ENCODE measurements at regions not wholly inside any gene's neighbourhood (a gene's known extent, or its start where the extent isn't known, plus 50 kb on each side); places are given as distances from the start of the nearest gene placed in this dataset.

DNA sequence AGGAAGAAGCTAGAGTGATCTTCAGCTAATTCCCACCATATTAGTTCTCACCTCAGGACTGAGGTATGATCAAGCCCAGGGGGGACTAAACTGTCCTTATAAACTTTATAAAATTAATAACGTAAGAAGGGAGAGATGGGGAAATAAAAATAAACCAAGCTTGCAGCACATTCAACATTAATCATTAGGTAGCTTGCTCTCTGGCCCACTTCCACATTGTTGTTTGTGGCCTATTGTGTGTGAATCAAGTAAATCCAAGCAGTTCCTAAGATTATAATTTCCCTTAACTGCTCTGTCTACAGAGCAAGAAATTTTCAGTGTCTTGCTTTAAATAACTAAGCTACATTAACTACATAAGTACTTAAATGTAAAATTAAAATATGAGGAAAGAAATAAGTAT is 131.3 kb upstream of the ABCA1 start:
- no peaks in the 10 kb centered on the region for H3K36me3 ChIP-seq (ENCODE audit: insufficient read depth, low read length)
- no peak for DNase-seq (ENCODE audit: low read depth, low spot score)
- H3K27ac ChIP-seq: no peak overlapping the region
- H3K4me3 ChIP-seq: no peak overlapping the region
- TF ChIP-seq POLR2AphosphoS5 (IDR thresholded peaks at IDR 0.05; ENCODE audit: borderline replicate concordance, low read depth, low read length): no peak
- no peak for TF ChIP-seq EZH2 (IDR thresholded peaks at IDR 0.05)
- no peak for TF ChIP-seq FOXP2 (optimal IDR thresholded peaks at IDR 0.05; ENCODE audit: control extremely low read depth, extremely low read length, insufficient read depth)
- H3K9me3 ChIP-seq (ENCODE audit: low read depth, low read length): no peaks in the 10 kb centered on the region
- H3K9ac ChIP-seq (ENCODE audit: insufficient read length): no peak overlapping the region

- DNase-seq (ENCODE audit: low read depth, low spot score): no peak
Observed at GRCh38 chr9:105062222-105062855, 134.4 kb upstream of the ABCA1 start.

DNA sequence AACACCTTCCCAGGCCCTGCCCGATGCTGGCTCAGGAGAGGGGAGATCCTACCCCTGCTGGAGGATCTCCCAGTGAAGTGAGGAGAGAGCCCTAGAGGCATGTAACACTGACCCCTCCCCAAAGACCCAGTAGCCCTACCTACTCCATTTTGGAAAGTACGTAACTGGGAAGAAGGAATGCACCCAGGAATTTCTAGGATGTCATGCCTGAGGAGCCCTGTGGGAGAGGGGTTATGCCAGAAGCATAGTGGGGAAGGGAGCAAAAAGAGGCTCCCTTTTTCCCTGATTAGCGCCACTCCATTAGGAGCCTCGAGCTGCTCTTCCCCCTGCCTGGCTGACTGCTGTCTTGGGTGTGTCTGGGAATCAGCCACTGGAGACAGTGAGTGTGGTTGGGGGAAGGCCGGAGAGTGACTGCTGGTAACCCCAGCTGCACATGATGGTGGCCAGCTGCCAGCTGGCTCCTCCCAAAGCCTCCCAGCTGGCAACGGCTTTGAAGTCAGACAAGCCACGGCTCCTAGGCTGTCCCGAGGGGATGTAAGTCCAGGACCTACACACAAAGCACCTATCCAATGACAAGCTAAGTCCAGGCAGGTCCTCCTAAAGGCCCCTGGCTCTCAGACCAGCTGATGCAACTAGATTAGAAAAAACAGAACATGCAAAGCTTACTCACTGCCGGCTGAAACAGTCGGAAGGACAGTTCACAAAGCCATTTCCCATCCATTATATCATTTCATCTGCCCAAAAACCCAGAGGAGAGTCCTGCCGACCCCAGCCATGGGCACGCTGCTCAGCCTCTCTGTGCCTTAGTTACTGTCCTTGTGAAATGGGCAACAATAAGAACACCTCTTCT is 136.5 kb upstream of the ABCA1 start:
- no peak overlapping the region for H3K9ac ChIP-seq (ENCODE audit: insufficient read length)
- no peak for TF ChIP-seq POLR2AphosphoS5 (IDR thresholded peaks at IDR 0.05; ENCODE audit: borderline replicate concordance, low read depth, low read length)
- no peak for TF ChIP-seq EZH2 (IDR thresholded peaks at IDR 0.05)
- TF ChIP-seq FOXP2 (optimal IDR thresholded peaks at IDR 0.05; ENCODE audit: control extremely low read depth, extremely low read length, insufficient read depth): no peak
- H3K9me3 ChIP-seq (ENCODE audit: low read depth, low read length): no peaks in the 10 kb centered on the region
- H3K36me3 ChIP-seq (ENCODE audit: insufficient read depth, low read length): no peaks in the 10 kb centered on the region
- H3K4me3 ChIP-seq: no peak overlapping the region
- no peak overlapping the region for H3K27ac ChIP-seq
- no peak for DNase-seq (ENCODE audit: low read depth, low spot score)

More at GRCh38 chr9:105062222-105062855, 134.4 kb upstream of the ABCA1 start:
- no peaks in the 10 kb centered on the region for H3K36me3 ChIP-seq (ENCODE audit: insufficient read depth, low read length)
- TF ChIP-seq FOXP2 (optimal IDR thresholded peaks at IDR 0.05; ENCODE audit: control extremely low read depth, extremely low read length, insufficient read depth): no peak
- TF ChIP-seq EZH2 (IDR thresholded peaks at IDR 0.05): no peak
- no peak overlapping the region for H3K9ac ChIP-seq (ENCODE audit: insufficient read length)
- H3K9me3 ChIP-seq (ENCODE audit: low read depth, low read length): no peaks in the 10 kb centered on the region
- no peak overlapping the region for H3K4me3 ChIP-seq
- no peak overlapping the region for H3K27ac ChIP-seq

- TF ChIP-seq POLR2AphosphoS5 (IDR thresholded peaks at IDR 0.05; ENCODE audit: borderline replicate concordance, low read depth, low read length): no peak
- no peak for TF ChIP-seq FOXP2 (optimal IDR thresholded peaks at IDR 0.05; ENCODE audit: control extremely low read depth, extremely low read length, insufficient read depth)
- no peak for TF ChIP-seq EZH2 (IDR thresholded peaks at IDR 0.05)
- Histone ChIP-seq H3K9ac (ENCODE audit: insufficient read length) (no peak overlapping the region), H3K36me3 (ENCODE audit: insufficient read depth, low read length) (no peaks in the 10 kb centered on the region), H3K4me3 (no peak overlapping the region), H3K9me3 (ENCODE audit: low read depth, low read length) (no peaks in the 10 kb centered on the region), H3K27ac (no peak overlapping the region)
- no peak for DNase-seq (ENCODE audit: low read depth, low spot score)
Observed at GRCh38 chr9:105065098-105066088, 137.4 kb upstream of the ABCA1 start.

DNA sequence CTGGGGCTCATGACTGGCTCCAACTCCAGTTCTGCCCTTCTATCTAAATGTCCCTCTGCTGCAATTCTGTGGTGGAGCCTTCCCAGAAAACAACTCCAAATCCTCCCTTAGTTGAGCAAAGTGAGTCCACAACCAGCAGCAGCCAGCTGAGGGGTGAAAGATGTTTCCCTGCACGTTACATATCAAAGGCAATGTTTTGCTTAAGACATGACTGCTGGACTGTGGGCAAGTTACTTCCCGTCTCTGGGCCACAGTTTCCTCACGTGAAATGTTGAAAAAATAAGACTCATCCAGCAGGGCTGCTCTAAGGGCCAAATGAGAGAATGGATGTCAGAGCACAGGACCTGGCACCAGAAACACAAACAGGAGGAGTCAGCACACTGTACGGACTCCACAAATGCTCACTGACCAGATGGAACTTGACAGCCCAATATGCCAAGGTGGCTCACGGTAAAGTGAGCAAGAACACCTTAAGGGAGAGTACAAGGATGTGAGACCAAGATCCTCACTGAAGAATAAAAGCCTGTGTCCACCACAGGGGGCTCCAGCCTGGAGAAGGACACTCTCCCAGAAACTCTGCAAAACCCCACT is 138.4 kb upstream of the ABCA1 start:
- no peak overlapping the region for H3K27ac ChIP-seq
- no peaks in the 10 kb centered on the region for H3K9me3 ChIP-seq (ENCODE audit: low read depth, low read length)
- no peak for TF ChIP-seq EZH2 (IDR thresholded peaks at IDR 0.05)
- no peak for TF ChIP-seq POLR2AphosphoS5 (IDR thresholded peaks at IDR 0.05; ENCODE audit: borderline replicate concordance, low read depth, low read length)
- no peak for TF ChIP-seq FOXP2 (optimal IDR thresholded peaks at IDR 0.05; ENCODE audit: control extremely low read depth, extremely low read length, insufficient read depth)
- H3K36me3 ChIP-seq (ENCODE audit: insufficient read depth, low read length): no peaks in the 10 kb centered on the region
- DNase-seq (ENCODE audit: low read depth, low spot score): no peak
- H3K9ac ChIP-seq (ENCODE audit: insufficient read length): no peak overlapping the region
- no peak overlapping the region for H3K4me3 ChIP-seq

GRCh38 chr9:105067895-105068580 is 140.1 kb upstream of the ABCA1 start:
- Histone ChIP-seq H3K36me3 (ENCODE audit: insufficient read depth, low read length) (no peaks in the 10 kb centered on the region), H3K9ac (ENCODE audit: insufficient read length) (no peak overlapping the region), H3K27ac (no peak overlapping the region), H3K9me3 (ENCODE audit: low read depth, low read length) (no peaks in the 10 kb centered on the region), H3K4me3 (no peak overlapping the region)
- DNase-seq (ENCODE audit: low read depth, low spot score): no peak
- TF ChIP-seq POLR2AphosphoS5 (IDR thresholded peaks at IDR 0.05; ENCODE audit: borderline replicate concordance, low read depth, low read length): no peak
- TF ChIP-seq FOXP2 (optimal IDR thresholded peaks at IDR 0.05; ENCODE audit: control extremely low read depth, extremely low read length, insufficient read depth): no peak
- TF ChIP-seq EZH2 (IDR thresholded peaks at IDR 0.05): no peak

- H3K4me3 ChIP-seq: no peak overlapping the region
- no peaks in the 10 kb centered on the region for H3K9me3 ChIP-seq (ENCODE audit: low read depth, low read length)
- no peak overlapping the region for H3K9ac ChIP-seq (ENCODE audit: insufficient read length)
- H3K27ac ChIP-seq: no peak overlapping the region
- no peaks in the 10 kb centered on the region for H3K36me3 ChIP-seq (ENCODE audit: insufficient read depth, low read length)
- TF ChIP-seq FOXP2 (optimal IDR thresholded peaks at IDR 0.05; ENCODE audit: control extremely low read depth, extremely low read length, insufficient read depth) (no peak), POLR2AphosphoS5 (IDR thresholded peaks at IDR 0.05; ENCODE audit: borderline replicate concordance, low read depth, low read length) (no peak), EZH2 (IDR thresholded peaks at IDR 0.05) (no peak)
- DNase-seq (ENCODE audit: low read depth, low spot score): no peak
Observed at GRCh38 chr9:105069285-105069684, 141.3 kb upstream of the ABCA1 start.

All from SK-N-MC (cell line).